ENCODE measurements at regions not wholly inside any gene's neighbourhood (a gene's known extent, or its start where the extent isn't known, plus 50 kb on each side); places are given as distances from the start of the nearest gene placed in this dataset.

DNA sequence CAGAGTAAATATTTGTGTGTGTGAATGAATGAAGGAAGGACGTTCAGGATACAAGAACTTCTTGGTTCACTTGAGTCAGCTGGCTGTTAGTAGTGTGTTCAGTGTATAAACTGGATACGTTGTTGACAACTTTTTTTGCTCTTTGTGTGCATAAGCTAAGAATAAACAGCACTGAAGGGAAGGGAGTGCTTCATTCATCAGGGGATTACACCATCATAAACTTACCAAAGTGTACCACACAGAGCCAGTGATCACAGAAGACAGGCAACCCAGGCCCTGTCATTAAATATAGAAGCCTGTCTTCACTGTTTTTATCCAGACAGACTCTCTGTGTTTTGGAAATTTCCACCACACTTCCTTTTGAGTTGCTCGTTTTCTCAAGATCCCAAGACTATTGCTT lies 55.5 kb upstream of the MEF2C start:
- DNase-seq (ENCODE audit: low read depth, low spot score), result no peak
- in situ Hi-C loops (cut with HindIII; ENCODE audit: low pct_unique_long_range_greater_than_20kb, low sequenced_read_pairs) (no loop called here), intact Hi-C loops (cut with micrococcal nuclease; ENCODE audit: unreplicated experiment) (no loop called here)
- no peak for ATAC-seq
- Histone ChIP-seq H3K36me3 (ENCODE audit: control insufficient read depth, insufficient read depth, low read length) (no peaks in the 10 kb centered on the region), H3K4me1 (ENCODE audit: control insufficient read depth, insufficient read depth, low read length) (no peaks in the 10 kb centered on the region; the same call in 1 of the 2 replicates), H3K27me3 (ENCODE audit: control insufficient read depth, insufficient read depth, low read length) (no peaks in the 10 kb centered on the region), H3K9me3 (ENCODE audit: control insufficient read depth, insufficient read depth, low read depth, low read length) (no peaks in the 10 kb centered on the region), H3K4me3 (ENCODE audit: low read depth in 2 of 2, low read length in 2 of 2) (no peak overlapping the region), H3K27ac (ENCODE audit: low read length) (no peak overlapping the region)
- TF ChIP-seq TCF7L2 (IDR thresholded peaks at IDR 0.05; ENCODE audit: low read depth, low read length), result no peak
- TF ChIP-seq SIN3A (IDR thresholded peaks at IDR 0.05; ENCODE audit: borderline replicate concordance, insufficient read depth, low read depth, low read length), result no peak
- TF ChIP-seq, protein P1, sequence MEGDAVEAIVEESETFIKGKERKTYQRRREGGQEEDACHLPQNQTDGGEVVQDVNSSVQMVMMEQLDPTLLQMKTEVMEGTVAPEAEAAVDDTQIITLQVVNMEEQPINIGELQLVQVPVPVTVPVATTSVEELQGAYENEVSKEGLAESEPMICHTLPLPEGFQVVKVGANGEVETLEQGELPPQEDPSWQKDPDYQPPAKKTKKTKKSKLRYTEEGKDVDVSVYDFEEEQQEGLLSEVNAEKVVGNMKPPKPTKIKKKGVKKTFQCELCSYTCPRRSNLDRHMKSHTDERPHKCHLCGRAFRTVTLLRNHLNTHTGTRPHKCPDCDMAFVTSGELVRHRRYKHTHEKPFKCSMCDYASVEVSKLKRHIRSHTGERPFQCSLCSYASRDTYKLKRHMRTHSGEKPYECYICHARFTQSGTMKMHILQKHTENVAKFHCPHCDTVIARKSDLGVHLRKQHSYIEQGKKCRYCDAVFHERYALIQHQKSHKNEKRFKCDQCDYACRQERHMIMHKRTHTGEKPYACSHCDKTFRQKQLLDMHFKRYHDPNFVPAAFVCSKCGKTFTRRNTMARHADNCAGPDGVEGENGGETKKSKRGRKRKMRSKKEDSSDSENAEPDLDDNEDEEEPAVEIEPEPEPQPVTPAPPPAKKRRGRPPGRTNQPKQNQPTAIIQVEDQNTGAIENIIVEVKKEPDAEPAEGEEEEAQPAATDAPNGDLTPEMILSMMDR (IDR thresholded peaks at IDR 0.05), result no peak
- TF ChIP-seq, protein P2, sequence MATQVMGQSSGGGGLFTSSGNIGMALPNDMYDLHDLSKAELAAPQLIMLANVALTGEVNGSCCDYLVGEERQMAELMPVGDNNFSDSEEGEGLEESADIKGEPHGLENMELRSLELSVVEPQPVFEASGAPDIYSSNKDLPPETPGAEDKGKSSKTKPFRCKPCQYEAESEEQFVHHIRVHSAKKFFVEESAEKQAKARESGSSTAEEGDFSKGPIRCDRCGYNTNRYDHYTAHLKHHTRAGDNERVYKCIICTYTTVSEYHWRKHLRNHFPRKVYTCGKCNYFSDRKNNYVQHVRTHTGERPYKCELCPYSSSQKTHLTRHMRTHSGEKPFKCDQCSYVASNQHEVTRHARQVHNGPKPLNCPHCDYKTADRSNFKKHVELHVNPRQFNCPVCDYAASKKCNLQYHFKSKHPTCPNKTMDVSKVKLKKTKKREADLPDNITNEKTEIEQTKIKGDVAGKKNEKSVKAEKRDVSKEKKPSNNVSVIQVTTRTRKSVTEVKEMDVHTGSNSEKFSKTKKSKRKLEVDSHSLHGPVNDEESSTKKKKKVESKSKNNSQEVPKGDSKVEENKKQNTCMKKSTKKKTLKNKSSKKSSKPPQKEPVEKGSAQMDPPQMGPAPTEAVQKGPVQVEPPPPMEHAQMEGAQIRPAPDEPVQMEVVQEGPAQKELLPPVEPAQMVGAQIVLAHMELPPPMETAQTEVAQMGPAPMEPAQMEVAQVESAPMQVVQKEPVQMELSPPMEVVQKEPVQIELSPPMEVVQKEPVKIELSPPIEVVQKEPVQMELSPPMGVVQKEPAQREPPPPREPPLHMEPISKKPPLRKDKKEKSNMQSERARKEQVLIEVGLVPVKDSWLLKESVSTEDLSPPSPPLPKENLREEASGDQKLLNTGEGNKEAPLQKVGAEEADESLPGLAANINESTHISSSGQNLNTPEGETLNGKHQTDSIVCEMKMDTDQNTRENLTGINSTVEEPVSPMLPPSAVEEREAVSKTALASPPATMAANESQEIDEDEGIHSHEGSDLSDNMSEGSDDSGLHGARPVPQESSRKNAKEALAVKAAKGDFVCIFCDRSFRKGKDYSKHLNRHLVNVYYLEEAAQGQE (IDR thresholded peaks at IDR 0.05; ENCODE audit: insufficient read depth in 1 of 2, low read depth in 2 of 2, low read length in 1 of 2), result no peak
- no peak for TF ChIP-seq POLR2AphosphoS5 (IDR thresholded peaks at IDR 0.05; ENCODE audit: low read depth, low read length)
- no TSS peak for BruUV-seq (replicated peaks)
- ChIA-PET POLR2A (interaction anchor here (0.7 kb wide), 1 partner anchor 38 kb away, joined by 3 read pairs; no protein-coding TSS in a partner anchor), CTCF (no interaction called here)

DNA sequence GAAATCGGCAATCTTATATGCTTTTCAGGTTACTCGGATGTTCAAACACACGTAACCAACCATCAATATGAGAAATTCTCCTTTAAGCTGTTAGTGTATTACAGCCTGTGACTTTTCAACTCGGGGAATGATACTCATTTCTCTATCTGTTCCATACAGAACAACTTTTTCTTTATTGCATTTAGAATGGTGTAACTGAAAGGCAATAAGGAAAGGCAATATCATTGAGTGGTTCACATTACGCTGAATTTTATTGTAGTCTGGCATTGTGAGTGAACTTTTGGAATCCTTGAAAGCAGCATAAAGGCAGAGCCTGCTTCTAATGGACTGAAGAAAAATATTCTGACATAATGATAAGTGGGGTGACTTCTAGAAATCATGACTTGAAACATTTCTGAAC lies 54.4 kb upstream of the MEF2C start:
- no peaks in the 10 kb centered on the region for H3K36me3 ChIP-seq (ENCODE audit: control insufficient read depth, insufficient read depth, low read length)
- H3K4me3 ChIP-seq (ENCODE audit: low read depth in 2 of 2, low read length in 2 of 2), result no peak overlapping the region
- no peaks in the 10 kb centered on the region; the same call in 1 of the 2 replicates for H3K4me1 ChIP-seq (ENCODE audit: control insufficient read depth, insufficient read depth, low read length)
- no peak for TF ChIP-seq TCF7L2 (IDR thresholded peaks at IDR 0.05; ENCODE audit: low read depth, low read length)
- TF ChIP-seq, protein P1 (IDR thresholded peaks at IDR 0.05), result no peak
- TF ChIP-seq, protein P2 (IDR thresholded peaks at IDR 0.05; ENCODE audit: insufficient read depth in 1 of 2, low read depth in 2 of 2, low read length in 1 of 2), result no peak
- TF ChIP-seq POLR2AphosphoS5 (IDR thresholded peaks at IDR 0.05; ENCODE audit: low read depth, low read length), result no peak
- TF ChIP-seq SIN3A (IDR thresholded peaks at IDR 0.05; ENCODE audit: borderline replicate concordance, insufficient read depth, low read depth, low read length), result no peak
- BruUV-seq (replicated peaks), result no TSS peak
- no peak overlapping the region for H3K27ac ChIP-seq (ENCODE audit: low read length)
- no peaks in the 10 kb centered on the region for H3K27me3 ChIP-seq (ENCODE audit: control insufficient read depth, insufficient read depth, low read length)
- CTCF ChIA-PET, result no interaction called here
- no peaks in the 10 kb centered on the region for H3K9me3 ChIP-seq (ENCODE audit: control insufficient read depth, insufficient read depth, low read depth, low read length)
- POLR2A ChIA-PET, result no interaction called here
- in situ Hi-C loops (cut with HindIII; ENCODE audit: low pct_unique_long_range_greater_than_20kb, low sequenced_read_pairs), result no loop called here
- intact Hi-C loops (cut with micrococcal nuclease; ENCODE audit: unreplicated experiment), result no loop called here
- no peak for DNase-seq (ENCODE audit: low read depth, low spot score)
- no peak for ATAC-seq
